GM18868 (cell line): ENCODE measurements at regions not wholly inside any gene's neighbourhood (a gene's known extent, or its start where the extent isn't known, plus 50 kb on each side); places are given as distances from the start of the nearest gene placed in this dataset.

Experiments
- ATAC-seq: cut with Tn5 transposase; IDR thresholded peaks from one replicate; pipeline ENCODE4 v1.9.1; 2021; ENCODE audit warnings: mild to moderate bottlenecking, moderate library complexity; ENCODE audit not compliant: unreplicated experiment

DNA sequence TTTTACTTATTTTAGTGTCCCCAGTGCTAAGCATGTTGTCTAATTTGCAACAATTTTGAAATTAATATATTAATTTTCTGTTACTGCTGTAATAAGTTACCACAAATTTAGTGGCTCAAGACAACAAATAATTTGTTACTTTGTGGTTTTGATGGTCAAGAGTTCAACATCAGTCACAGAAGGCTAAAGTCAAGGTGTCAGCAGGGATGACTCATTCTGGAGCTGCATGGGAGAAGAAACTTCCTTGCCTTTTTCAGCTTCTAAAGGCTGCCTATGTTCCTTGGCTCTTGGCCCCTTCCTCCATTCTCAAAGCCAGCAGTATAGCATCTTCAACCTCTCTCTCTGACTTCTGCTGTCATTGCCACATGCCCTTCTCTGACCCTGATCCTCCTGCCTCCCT, 271.8 kb downstream of the HLX start:
- ATAC-seq, result no peak

DNA sequence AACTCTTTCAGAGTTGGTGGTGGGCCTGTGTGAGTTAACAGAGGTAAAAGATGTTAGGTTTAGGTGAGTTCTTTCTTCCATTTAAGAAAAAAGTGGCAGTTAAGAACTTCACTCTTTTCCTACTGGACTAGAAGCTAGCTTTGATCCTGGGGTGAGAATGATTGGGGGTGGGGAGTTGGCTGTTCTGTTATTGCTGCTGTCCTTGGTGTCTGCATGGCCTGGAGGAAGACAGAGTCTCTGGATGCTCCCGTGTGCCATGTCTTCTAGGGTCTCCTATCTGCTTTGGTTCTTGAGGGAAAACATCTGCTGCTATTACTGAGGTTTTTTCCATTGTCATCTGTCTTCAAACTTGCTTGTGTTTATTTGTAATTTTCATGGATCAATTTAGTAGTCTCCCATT, 275.7 kb downstream of the HLX start:
- no peak for ATAC-seq

DNA sequence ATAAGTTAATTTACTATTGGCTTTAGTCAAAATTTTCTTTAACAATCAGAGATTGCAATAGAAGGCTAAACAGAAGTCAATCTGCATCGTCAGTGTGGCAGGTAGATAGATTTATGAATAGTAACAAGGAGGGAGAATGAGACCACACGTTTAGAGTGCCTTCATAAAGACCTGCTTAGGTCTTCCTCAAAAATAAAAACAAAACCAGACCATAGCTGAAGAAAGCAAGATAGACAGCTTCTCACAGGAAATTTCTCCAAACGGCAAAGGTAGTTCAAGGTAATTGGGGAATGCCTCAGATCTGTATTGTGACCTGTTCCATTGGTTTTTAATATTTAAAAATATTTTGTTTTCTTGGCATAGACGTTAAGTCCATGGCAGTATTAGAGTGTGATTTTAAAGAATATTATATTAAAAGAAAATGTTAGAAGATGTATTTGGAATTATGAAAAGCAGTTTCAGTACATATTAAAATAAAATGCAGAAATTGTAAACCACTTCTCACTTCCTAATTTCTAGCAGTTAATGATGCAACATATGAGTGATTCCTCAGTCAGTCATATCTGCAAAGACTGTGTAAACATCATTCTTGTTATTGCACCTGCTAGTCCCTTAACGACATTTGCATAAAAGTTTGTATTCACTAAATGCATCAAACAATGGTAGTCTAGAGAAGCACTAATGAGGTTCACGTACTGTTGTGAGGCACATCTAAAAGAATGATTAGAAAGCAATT, 278.0 kb downstream of the HLX start:
- ATAC-seq, result peak; percentile 98

DNA sequence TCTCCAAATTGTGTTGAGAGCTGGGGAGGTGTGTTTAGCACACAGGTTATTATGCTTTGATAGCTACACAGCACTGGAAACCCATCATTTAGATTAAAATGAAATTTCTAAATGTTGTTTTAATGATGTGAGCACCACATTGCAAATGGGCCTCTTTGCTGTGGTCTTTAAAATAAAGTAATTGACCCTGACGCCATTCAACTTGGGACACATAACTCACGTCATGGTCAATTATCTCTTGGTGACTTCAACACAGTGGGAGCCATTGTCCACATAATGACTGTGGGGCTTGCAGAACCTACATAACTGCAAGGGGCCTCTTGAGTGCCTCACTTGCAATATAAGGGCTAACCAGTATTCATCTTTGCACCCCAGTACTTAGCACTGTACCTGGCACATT, 280.4 kb downstream of the HLX start:
- no peak for ATAC-seq

DNA sequence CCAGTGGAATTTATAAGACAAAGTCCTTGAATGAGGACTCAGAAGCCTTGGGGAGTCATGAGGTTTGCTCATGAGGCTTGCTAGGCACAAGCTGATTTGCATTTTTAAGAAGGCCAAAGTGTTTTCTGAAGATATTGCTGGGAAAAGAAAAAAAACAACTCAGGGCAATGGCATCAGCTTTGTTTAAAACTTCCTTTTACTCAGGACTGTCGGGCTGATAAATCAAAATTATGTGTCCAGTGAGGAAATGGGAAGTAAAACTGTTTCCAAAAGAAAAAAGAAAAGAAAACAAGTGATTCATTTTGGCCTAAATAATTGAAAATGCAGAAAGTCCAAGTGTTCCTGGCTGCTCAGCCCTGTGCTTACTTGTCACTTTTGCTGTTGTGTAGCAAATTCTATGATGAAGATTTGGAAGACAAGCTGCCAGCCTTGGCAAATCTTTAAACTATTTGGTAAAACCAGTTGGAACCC, 282.4 kb downstream of the HLX start:
- ATAC-seq, result no peak

DNA sequence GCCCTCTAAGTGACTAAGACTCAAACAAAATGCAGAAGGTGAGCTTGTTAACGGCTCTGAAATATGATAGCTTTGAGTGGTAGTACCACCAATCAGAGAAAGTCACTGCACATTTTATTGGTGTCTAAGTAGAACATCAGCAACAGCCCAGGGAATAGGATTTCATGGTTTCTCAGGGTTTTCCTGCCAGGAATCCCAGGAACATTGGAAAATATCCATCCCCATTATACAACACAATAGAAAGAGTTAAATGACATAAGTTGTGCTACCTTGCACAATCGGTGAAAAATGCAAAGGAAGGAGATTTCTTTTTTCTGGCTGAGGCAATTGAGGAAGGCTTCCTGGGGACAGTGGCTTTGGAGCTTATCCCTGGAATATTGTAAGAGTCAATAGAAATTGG, 283.1 kb downstream of the HLX start:
- no peak for ATAC-seq

DNA sequence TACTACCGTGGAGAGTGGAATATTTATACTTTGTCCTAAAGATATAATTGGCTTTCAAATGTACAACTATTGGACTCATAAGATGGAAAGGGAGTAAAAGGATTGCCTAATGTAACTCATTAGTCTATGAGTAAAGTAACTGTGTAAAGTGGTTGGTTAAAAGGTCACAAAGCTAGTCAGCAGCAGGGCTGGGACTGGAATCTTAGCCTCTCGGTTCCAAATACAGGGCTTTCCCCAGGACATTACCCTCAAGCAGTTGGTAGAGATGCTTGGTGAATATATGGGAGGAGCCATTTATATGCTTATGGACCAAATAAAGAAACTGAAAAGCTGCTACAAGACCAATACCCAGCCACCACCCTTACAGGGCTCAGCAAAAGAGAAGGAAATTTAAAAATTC, 283.7 kb downstream of the HLX start:
- no peak for ATAC-seq

DNA sequence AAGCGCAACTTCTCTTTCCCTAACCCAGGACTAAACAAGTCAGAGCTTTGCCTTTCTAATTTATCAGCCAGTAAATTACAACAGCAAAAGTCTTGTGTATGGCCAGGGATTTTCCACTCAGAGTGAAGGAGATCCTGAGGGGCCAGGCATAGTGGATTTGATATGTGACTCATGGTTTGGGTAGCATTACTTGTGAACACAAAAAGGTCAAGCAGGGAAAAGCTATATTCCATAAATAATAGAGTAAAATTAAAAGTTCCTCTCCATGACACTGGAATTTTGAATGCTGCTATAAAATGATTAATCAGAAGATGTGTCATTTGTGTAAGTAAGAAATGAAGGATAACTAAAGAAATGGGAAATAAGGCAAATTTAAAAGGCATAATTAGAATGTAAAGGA, 284.8 kb downstream of the HLX start:
- ATAC-seq, result no peak

DNA sequence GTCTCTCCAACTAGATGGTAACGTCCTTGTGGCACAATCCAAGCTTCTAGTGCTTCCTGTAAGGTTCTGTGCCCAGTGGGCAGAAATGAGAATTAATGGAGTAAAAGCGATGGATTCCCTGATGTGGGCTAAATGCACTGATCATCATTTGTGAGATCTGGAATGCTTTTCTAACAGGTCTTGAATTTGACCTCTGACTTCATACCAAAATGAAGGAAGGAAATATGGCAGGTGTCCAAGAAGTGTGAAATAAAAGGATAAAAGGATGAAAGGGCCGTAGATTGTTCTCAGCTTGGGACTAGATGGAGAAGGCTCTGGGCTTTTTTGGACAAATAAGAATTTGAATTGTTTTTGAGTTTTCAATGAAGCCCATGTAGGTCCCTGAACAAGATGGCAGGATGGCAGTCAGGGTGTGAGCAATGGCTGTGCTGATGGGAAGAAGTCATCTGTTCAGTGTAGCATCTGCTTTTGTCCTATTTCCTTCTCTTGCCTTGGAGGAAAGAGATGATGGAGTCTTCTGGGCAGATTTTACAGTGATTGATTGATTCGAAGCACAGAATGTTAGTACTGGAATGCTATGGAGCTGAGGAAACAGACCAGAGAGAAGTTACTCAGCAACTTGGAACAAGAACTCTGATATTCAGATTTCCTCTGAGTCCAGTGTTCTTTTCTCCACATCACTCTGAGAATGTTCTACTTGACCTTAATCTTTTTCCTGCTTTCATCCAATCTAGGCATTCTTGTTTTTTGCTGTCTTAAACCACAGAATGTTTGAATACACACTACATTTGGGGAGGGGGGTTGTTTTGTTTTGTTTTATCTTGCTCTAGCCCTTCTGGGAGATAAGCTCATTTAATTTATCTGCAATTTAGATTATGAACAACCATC, 286.0 kb downstream of the HLX start:
- ATAC-seq, result no peak

DNA sequence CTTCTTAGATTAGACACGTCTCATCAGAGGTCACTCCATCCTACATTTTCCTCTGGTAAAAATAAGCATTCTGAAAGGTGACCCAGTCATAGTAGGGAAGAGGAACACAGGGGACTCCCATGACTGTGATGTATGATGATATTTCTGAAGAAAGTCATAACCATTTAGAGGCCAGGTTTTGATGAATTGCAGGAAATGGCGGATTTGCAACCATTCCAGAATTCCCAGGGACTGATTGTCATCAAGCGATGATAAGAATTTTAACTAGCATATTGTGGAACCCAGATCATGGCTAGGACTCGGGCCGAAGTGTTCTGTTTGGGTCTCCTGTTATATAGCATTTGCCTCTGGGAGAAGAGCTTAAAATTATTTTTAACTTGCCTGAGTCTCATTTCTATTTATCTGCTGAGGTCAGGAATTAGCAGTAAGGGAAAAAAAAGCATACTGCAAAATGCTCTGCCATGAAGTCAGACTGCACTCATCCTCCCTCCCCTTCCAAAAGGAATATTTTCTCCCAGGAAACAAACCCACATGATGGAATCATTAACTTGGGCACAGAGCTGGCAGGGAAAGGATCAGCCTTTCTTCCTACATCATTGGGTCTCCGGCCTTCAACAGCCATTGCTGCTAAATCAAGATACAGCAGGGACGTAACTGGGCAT, 286.7 kb downstream of the HLX start:
- ATAC-seq, result no peak

DNA sequence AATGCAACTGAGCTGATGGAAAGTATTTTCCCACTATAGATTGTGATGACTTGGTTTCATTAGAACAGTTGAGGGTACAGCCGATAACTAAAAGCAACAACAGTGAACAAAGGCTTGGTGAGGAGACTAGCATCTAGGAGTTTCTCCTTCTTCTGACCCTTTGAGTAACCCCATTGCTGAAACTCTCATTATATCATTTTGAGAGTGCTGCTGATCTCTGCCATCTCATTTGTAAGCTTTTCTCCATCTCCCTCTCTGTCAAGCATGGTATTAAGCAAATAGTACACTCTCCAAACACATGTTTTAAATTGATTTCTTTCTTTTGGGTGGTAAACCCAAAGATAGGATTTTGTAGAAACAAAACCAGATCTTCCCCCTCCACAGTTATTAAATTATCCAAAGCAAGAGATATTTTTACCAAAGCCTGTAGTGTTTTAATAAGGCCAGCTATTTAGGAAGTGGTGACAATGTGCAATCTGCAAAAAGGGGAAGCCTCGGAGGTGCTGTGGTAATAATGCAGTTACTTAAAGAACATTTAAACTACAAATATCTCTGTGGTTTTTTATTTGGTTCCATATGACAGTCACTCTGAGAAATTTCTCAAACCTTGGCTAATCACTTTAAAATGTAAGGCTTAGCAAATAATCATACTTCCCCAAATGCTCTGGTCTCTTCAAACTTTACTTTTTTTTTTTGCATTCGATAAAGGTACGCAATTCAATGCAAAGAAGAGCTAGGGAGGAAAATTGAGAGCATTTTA, 287.5 kb downstream of the HLX start:
- peak; percentile 95 for ATAC-seq

DNA sequence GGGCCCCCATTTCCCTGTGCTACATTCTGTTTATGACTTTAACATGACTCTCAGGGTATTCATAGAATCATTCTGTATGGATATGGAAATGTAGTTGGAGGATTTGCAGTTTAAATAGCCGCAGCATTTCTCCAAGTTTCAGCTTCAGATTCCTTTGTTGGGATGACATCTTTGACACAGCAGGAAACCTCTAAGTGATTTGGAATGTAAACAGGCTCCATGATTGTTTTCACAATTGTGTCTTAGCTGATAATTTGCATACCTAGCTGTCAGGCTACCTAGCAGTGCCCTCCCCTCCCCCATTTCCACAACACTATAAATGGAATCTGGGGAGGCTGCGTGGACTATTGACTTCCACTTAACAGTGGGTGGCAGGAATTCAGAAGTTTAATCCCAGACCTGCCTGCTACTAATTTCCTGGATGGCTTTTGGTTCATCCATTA, 290.2 kb downstream of the HLX start:
- ATAC-seq, result no peak

DNA sequence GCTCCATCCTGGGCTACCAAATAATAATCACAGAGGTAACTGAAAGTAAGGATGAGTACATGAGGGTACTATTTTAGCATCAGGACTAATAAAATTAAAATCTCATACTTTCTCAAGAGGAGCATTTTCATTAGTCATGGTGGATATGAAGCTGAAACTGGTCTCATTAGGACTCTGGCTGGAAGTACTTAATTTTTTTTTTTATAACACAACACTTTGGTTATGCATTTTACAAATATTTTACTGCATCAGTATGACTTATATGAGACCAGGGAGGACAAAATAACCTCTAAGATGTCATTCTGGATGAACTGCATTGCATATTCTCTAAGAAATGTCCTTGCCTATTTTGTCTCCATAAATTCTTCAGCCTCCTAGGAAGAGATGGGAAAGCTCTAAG, 290.9 kb downstream of the HLX start:
- ATAC-seq, result no peak

DNA sequence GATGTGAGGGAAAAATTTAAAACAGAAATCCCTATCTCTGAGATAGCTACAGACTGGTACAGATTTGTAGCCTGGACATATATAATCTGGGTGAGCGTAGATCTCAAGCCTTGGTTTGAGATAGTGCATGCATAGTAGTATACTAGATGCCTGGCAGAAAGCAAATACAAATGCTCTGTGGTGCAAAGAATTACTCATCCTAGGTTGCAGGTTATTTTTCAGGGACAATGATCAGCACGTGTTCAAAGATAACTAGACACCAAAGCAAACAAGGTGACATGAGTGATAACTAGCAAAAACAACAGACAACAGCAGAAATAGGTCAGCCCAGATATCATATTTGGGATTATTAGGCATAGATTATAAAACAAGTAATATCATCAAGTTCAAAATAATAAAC, 292.5 kb downstream of the HLX start:
- no peak for ATAC-seq

DNA sequence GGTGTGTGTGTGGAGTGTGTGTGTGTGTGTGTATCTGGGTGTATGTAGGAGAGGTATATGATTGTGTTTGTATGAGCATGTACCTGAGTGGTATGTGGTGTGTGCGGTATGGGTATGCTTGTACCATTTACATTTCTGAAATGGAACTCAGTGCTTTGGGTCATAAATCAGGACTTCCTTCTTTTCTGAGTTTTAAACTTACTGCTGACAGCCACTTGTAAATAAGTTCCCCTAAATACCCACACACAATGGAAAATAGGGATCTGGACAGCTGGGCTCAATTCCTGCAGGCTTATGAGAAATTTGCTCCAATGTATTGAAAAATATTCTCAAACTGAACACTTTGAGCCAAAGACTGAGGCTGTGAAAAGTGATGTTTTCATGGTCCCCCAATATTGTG, 293.6 kb downstream of the HLX start:
- ATAC-seq, result no peak

DNA sequence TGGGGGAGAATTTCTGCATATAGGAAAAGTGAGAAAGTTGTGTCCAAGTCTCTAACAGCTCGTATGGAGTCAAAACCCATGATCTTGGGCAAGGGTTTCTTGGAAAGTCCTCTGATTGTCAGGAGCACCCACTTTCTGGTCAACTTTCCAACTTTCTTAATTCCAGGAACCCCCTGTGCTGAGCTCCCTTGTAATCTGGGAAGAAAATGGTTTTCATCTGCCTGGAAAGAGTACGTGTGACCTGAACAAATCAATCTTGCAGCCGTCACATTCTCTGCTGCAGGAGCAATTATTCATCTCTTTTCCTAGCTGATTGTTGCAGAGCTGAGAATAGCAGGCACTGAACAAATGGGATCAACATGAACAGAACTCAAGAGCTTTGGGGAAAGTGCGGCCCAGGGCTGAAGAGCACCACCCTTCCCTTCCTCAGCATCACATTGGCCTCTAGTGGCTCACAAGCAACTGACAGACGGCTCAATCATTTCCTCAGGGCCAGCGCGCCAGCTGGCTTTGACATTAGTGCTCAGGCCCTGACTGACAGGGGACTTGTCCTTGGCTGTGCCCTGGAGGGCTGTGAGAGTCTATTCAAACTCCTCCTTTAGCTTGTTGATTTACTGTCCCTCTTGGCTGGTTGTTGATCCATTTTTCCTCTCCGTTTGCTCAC, 295.2 kb downstream of the HLX start:
- no peak for ATAC-seq

DNA sequence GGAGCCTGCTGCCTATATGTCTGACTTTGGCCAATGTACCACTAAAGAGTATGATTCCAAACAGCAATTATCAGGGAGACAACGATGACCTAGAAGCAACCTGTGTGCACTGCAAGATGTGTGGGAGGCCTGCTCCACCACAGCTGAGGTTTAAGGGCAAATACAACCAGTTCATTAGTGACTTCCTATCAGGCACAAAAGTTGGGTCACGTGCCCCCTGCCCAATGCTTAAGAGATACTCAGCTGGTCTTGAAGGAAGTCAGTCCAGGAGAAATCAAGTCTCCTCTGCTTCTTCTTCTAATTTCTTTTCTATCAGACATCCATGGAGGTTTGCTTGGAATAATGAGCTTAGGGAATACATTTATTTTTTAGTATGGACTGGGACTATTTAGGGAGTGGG, 296.0 kb downstream of the HLX start:
- ATAC-seq, result no peak

DNA sequence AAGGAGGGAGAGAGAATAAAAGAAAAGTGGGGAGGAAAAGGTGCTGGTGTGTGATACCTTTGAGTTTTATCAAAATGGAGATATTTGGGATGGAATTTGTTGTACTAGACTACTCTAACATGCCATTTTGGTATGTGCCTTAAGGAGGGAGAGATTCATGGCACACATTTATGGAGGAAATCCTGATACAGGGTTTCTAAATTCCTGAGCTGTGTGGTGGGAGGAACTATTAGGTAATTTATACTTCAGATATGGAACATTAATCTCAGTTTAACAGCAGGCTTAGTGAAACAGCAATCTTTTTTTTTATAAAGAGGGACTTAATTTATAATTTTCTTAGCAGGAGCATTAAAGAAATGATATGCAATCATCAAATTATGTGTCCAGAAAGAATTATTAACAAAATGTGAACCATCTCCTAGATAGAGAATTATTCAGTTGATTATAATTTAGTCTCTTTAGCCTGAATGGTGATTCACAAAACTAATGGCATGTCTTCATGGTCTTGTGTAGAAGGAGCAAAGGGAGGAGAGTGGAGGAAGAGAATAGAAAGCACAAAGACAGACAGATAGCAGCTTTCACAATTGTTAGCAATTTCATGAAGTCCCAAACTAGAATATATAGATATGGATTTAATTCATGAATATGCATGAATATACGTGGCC, 301.6 kb downstream of the HLX start:
- ATAC-seq, result no peak

DNA sequence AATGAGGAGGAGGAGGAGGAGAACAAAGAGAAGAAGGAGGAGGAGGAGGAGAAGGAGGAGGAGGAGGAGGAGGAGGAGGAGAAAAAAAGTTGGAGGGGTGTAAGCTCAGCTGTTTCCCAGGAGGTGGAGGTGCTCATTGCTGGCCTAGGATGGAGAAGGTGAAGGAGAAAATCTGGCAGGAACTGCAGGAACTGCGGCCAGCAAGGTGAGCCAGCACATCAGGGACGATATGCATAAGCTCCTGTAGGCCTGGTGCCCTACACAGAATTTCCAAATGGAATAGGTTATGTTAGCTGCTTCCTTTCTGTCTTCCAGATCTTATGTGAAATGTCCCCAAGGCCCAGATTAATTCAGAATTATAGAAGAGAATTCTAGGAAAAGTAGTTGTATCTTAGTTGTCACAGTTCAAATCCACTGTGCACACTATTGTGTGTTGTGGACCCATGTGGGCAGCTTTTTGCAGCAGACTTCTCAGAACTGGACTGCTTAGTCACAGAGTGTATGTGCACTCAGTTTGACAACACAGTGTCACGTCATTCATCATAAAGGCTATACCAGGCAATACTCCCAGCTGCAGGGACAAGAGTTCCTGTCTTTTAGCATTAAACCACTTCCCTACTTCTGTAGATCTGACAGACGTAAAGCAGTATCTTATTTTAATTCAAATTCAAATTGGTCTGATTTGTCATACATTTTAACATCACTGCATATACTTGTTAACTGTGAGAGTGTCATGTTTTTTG, 303.7 kb downstream of the HLX start:
- ATAC-seq, result no peak
